ENCODE measurements at regions not wholly inside any gene's neighbourhood (a gene's known extent, or its start where the extent isn't known, plus 50 kb on each side); places are given as distances from the start of the nearest gene placed in this dataset.
"Not testable (repeated sequence)": the region's sequence is repeated elsewhere in the genome, so short reads cannot be mapped to it uniquely, and the experiment has no call there.

- H3K27me3 ChIP-seq (ENCODE audit: low read depth, low read length) = no peaks in the 10 kb centered on the region
- no peaks in the 10 kb centered on the region for H3K36me3 ChIP-seq (replicated peaks; ENCODE audit: low read depth, low read length)
- no peak overlapping the region for H3K9ac ChIP-seq (ENCODE audit: low read length)
- TF ChIP-seq, protein P1, sequence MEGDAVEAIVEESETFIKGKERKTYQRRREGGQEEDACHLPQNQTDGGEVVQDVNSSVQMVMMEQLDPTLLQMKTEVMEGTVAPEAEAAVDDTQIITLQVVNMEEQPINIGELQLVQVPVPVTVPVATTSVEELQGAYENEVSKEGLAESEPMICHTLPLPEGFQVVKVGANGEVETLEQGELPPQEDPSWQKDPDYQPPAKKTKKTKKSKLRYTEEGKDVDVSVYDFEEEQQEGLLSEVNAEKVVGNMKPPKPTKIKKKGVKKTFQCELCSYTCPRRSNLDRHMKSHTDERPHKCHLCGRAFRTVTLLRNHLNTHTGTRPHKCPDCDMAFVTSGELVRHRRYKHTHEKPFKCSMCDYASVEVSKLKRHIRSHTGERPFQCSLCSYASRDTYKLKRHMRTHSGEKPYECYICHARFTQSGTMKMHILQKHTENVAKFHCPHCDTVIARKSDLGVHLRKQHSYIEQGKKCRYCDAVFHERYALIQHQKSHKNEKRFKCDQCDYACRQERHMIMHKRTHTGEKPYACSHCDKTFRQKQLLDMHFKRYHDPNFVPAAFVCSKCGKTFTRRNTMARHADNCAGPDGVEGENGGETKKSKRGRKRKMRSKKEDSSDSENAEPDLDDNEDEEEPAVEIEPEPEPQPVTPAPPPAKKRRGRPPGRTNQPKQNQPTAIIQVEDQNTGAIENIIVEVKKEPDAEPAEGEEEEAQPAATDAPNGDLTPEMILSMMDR (IDR thresholded peaks at IDR 0.05; ENCODE audit: low read depth, low read length) = no peak
- no peak for TF ChIP-seq EZH2phosphoT487 (IDR thresholded peaks at IDR 0.05; ENCODE audit: low read depth)
- H3K4me2 ChIP-seq (ENCODE audit: low read length) = no peak overlapping the region
- peaks cover 28% of the 10 kb centered on the region for H3K4me1 ChIP-seq (ENCODE audit: low read length)
- no peak overlapping the region for H2AFZ ChIP-seq (ENCODE audit: low read depth, low read length)
- no peaks in the 10 kb centered on the region for H3K9me3 ChIP-seq (ENCODE audit: insufficient read depth, low read length)
- no peak overlapping the region for H3K27ac ChIP-seq (ENCODE audit: low read length)
- no peaks in the 10 kb centered on the region for H3K79me2 ChIP-seq (ENCODE audit: low read length)
- H3K4me3 ChIP-seq (ENCODE audit: low read length) = no peak overlapping the region
- H4K20me1 ChIP-seq (ENCODE audit: insufficient read depth, low read length) = no peaks in the 10 kb centered on the region
Observed at GRCh38 chr12:58425481-58426392, 484.4 kb downstream of the ATP23 start.

DNA sequence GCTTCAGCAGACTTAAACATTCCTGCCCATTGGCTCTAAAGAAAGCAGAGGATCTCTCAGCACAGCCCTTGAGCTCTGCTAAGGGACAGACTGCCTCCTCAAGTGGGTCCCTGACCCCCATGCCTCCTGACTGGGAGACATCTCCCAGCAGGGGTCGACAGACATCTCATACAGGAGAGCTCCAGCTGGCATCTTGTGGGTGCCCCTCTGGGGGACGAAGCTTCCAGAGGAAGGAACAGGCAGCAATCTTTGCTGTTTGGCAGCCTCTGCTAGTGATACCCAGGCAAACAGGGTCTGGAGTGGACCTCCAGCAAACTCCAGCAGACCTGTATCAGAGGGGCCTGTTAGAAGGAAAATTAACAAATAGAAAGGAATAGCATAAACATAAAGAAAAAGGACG, 485.1 kb downstream of the ATP23 start:
- not testable (repeated sequence) for H3K9ac ChIP-seq (ENCODE audit: low read length); H3K27ac ChIP-seq (ENCODE audit: low read length)

DNA sequence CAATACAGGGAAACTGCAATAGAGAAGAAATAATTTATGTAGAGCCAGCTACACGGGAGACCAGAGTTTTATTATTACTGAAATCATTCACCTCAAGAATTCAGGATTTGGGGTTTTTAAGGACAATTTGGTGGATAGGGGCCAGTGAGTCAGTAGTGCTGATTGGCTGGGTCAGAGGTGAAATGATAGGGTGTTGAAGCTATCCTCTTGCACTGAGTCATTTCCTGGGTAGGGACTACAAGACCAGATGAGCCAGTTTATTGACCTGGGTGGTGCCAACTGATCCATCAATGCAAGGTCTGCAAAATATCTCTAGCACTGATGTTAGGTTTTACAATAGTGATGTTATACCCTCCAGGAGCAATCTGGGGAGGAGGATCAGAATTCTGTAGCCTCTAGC, 486.3 kb downstream of the LRIG3 start:
- Histone ChIP-seq H3K9me3 (ENCODE audit: insufficient read depth, low read length) (no peaks in the 10 kb centered on the region), H2AFZ (ENCODE audit: low read depth, low read length) (no peak overlapping the region), H3K27ac (ENCODE audit: low read length) (no peak overlapping the region), H3K4me1 (ENCODE audit: low read length) (no peaks in the 10 kb centered on the region), H3K4me2 (ENCODE audit: low read length) (no peak overlapping the region), H3K9ac (ENCODE audit: low read length) (no peak overlapping the region), H3K36me3 (replicated peaks; ENCODE audit: low read depth, low read length) (no peaks in the 10 kb centered on the region), H4K20me1 (ENCODE audit: insufficient read depth, low read length) (no peaks in the 10 kb centered on the region), H3K79me2 (ENCODE audit: low read length) (no peaks in the 10 kb centered on the region), H3K4me3 (ENCODE audit: low read length) (no peak overlapping the region), H3K27me3 (ENCODE audit: low read depth, low read length) (no peaks in the 10 kb centered on the region)
- TF ChIP-seq, protein P1 (IDR thresholded peaks at IDR 0.05; ENCODE audit: low read depth, low read length) = no peak
- no peak for TF ChIP-seq EZH2phosphoT487 (IDR thresholded peaks at IDR 0.05; ENCODE audit: low read depth)

More for the DNA sequence above, 485.1 kb downstream of the ATP23 start:
- H3K4me1 ChIP-seq (ENCODE audit: low read length) = peaks cover 28% of the 10 kb centered on the region
- not testable (repeated sequence) for H3K4me2 ChIP-seq (ENCODE audit: low read length); H3K9me3 ChIP-seq (ENCODE audit: insufficient read depth, low read length); H3K4me3 ChIP-seq (ENCODE audit: low read length); H4K20me1 ChIP-seq (ENCODE audit: insufficient read depth, low read length); H3K79me2 ChIP-seq (ENCODE audit: low read length); H3K27me3 ChIP-seq (ENCODE audit: low read depth, low read length); H3K36me3 ChIP-seq (replicated peaks; ENCODE audit: low read depth, low read length); H2AFZ ChIP-seq (ENCODE audit: low read depth, low read length)

DNA sequence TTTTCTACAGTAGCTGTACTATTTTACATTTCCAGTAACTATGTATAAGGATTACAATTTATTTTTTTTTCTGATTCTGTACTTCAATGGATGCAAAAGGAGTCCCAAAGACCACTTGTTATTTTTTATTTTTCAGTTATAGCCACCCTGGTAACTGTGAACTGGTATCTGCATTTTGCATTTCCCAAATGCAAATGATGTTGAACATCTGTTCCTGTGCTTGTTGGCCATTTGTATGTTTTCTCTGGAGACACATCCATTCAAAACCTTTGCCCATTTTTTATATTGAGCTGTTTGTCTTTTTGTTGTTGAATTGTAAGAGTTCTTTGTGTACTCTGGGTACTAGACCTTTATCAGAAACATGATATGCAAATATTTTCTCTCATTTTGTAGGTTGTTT, 485.6 kb downstream of the LRIG3 start:
- Histone ChIP-seq H3K27ac (ENCODE audit: low read length) (no peak overlapping the region), H4K20me1 (ENCODE audit: insufficient read depth, low read length) (no peaks in the 10 kb centered on the region), H3K4me2 (ENCODE audit: low read length) (no peak overlapping the region), H3K9me3 (ENCODE audit: insufficient read depth, low read length) (no peaks in the 10 kb centered on the region), H2AFZ (ENCODE audit: low read depth, low read length) (no peak overlapping the region), H3K36me3 (replicated peaks; ENCODE audit: low read depth, low read length) (no peaks in the 10 kb centered on the region), H3K4me3 (ENCODE audit: low read length) (no peak overlapping the region), H3K9ac (ENCODE audit: low read length) (no peak overlapping the region), H3K27me3 (ENCODE audit: low read depth, low read length) (no peaks in the 10 kb centered on the region), H3K4me1 (ENCODE audit: low read length) (no peaks in the 10 kb centered on the region), H3K79me2 (ENCODE audit: low read length) (no peaks in the 10 kb centered on the region)
- no peak for TF ChIP-seq EZH2phosphoT487 (IDR thresholded peaks at IDR 0.05; ENCODE audit: low read depth)
- TF ChIP-seq, protein P1 (IDR thresholded peaks at IDR 0.05; ENCODE audit: low read depth, low read length) = no peak
